LNCaP clone FGC (cell line): ENCODE measurements at regions not wholly inside any gene's neighbourhood (a gene's known extent, or its start where the extent isn't known, plus 50 kb on each side); places are given as distances from the start of the nearest gene placed in this dataset.
"Not testable (repeated sequence)": the region's sequence is repeated elsewhere in the genome, so short reads cannot be mapped to it uniquely, and the experiment has no call there.

ENCODE experiments used
- DNase-seq: peaks from one replicate; pipeline ENCODE4 v3.0.0-alpha.2; 2011; ENCODE audit warnings: low read depth
- H3K4me3 ChIP-seq: 2 replicates; pipeline ENCODE4 v1.5.1; 2011; ENCODE audit warnings: mild to moderate bottlenecking, low read depth, low read length, control low read depth
- TF ChIP-seq, protein P1 (sequence below): IDR thresholded peaks from 2 replicates; pipeline ENCODE4 v1.5.1; 2012; ENCODE audit warnings: mild to moderate bottlenecking; ENCODE audit not compliant: control insufficient read depth, insufficient read depth; ENCODE audit errors: extremely low read depth

DNA sequence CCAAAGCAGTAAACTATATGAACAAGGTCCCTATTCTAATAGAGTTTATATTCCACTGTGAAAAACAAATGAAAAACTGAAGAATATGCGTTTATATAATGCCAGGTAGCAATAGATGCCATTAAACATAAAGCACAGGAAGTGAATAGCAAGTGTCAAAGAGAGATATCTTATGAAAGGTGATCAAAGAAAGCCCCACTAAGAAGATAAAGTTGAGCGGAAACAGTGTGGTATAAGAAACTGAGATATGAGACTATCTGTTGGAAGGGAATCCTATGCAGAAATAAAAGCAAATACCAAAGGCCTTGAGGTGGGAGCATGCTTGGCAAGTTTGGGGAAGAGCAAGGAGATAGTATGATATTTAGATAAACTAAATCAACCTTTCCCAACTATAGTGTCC is 123.1 kb upstream of the FAR2 start:
- no peak overlapping the region for H3K4me3 ChIP-seq
- TF ChIP-seq, protein P1, sequence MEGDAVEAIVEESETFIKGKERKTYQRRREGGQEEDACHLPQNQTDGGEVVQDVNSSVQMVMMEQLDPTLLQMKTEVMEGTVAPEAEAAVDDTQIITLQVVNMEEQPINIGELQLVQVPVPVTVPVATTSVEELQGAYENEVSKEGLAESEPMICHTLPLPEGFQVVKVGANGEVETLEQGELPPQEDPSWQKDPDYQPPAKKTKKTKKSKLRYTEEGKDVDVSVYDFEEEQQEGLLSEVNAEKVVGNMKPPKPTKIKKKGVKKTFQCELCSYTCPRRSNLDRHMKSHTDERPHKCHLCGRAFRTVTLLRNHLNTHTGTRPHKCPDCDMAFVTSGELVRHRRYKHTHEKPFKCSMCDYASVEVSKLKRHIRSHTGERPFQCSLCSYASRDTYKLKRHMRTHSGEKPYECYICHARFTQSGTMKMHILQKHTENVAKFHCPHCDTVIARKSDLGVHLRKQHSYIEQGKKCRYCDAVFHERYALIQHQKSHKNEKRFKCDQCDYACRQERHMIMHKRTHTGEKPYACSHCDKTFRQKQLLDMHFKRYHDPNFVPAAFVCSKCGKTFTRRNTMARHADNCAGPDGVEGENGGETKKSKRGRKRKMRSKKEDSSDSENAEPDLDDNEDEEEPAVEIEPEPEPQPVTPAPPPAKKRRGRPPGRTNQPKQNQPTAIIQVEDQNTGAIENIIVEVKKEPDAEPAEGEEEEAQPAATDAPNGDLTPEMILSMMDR = no peak
- DNase-seq = no peak

DNA sequence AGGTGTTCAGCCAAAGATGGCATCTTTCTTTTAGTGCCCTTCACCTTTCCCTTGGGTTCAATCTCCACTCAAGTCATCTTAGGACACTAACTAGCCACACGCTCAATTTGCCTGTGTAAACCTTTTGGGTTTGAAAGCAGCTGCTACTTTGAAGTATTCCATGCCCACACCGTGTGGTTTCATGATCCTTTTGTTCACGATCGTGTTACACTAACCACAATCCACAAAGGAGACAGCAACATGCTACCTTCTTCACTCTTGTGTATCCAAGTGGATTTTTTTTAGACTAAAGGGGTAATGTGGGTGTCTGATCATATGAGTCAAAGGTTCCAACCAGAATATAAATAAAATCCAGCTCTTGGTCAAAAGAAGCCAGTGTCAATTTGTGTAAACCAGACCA is 122.7 kb upstream of the FAR2 start:
- DNase-seq = no peak
- TF ChIP-seq, protein P1 = no peak
- H3K4me3 ChIP-seq = no peak overlapping the region

DNA sequence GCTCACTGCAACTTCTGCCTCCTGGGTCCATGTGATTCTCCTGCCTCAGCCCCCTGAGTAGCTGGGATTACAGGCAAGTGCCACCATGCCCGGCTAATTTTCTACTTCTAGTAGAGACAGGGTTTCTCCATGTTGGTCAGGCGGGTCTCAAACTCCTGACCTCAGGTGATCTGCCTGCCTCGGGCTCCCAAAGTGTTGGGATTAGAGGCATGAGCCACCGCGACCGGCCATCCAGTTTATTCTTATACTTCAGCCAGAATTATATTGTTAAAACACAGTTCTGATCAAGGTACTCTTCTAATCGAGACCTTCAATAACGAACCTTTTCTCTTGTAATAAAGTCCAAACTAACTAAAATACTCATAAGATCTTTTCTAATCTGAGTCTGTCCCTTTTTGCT is 119.6 kb upstream of the FAR2 start:
- H3K4me3 ChIP-seq, DNase-seq: not testable (repeated sequence)

DNA sequence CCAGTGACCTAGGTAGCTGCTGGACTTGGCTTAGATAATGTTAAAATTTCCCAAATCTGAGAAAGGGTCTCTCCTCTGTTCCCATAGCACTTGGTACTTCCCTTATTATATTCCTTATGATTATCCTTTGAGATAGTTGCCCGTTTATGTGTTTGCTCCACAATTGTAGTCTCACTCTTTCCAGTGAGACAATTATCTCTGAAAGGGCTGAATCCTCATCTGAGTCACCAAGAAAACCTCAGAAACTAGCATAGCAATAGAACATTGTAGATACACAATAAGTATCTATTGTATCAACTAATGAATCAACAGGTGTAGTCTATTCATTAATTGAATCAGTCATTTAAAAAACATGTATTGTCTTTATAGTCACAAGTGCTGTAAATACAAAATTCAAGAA is 119.1 kb upstream of the FAR2 start:
- no peak for DNase-seq
- H3K4me3 ChIP-seq = no peak overlapping the region

DNA sequence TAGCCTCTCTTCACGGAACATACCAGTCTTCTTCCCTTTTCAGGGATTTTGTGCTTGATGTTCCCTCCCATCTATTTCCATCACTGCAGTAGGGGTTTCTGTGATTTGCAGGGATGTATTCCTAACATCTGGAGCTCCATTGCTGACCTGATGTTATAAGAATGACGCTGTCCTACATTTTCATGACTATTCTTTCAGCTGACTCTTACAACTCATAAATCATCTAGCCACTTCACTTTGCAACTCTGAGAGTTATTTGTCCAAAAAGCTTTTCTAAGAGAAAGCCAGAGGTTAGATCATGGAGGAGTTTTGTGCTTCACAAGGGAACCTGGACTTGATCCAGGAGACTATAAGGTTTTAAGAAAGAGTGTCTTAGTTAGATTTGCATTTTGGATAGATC is 116.6 kb upstream of the FAR2 start:
- DNase-seq = no peak
- H3K4me3 ChIP-seq = no peak overlapping the region
- TF ChIP-seq, protein P1 = no peak

More for the DNA sequence above, 119.1 kb upstream of the FAR2 start:
- TF ChIP-seq, protein P1 = no peak

DNA sequence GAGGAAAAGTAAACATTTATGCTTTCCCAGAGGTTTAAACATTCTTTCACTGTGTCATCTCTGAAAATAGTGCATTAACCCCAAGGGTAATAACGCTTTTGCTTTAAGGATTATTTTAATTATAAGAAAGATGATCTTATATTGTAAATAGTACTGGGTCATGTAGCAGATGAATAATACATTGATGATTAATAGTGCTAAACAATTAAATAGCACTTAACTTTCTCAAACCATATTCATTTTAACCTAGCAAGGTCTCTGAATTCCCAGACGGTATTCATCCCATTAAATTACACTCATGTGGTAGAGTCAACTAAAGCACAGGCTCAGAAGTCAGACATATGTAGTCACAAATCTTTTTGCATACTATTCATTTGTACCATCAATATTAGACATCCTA is 115.6 kb upstream of the FAR2 start:
- TF ChIP-seq, protein P1 = no peak
- no peak for DNase-seq
- no peak overlapping the region for H3K4me3 ChIP-seq

DNA sequence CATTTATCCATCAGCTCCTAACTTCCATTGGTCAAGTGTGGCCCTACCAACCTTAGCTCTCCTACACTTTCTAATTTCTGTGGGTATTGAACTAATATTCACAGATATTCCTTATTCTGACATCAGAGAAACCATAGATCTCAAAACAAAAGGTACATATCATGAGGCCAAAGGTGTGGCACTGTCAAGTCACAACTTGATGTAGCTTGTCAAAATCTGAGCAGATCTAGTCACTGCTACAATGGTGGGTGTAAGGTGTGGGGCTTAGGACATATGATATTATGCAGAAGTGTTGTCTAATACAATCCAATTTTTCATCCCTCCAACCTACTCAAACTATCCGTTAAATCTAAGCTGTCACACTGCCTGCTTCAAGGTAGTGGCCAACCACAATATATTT is 114.0 kb upstream of the FAR2 start:
- DNase-seq = no peak
- no peak overlapping the region for H3K4me3 ChIP-seq
- TF ChIP-seq, protein P1 = no peak

DNA sequence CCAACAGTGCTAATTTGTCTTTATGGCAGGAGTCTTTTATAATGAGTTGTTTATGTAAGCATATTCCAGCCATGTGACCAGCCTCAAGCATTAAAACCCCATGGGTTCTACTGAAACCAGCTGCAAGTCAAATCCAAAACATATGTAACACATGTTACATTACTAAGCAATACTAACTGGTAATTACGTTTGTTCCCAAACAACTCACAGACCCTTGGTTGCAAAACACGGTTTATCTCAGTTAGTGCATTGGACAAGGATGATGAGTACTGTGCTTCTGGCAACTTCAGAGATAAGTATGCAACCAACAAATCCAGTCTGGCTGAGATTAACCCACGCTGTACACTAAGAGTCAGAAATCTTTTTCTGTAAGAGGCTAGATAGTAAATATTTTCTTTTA is 110.1 kb upstream of the FAR2 start:
- TF ChIP-seq, protein P1 = no peak
- DNase-seq = no peak
- H3K4me3 ChIP-seq = no peak overlapping the region
